ENCODE measurements at regions not wholly inside any gene's neighbourhood (a gene's known extent, or its start where the extent isn't known, plus 50 kb on each side); places are given as distances from the start of the nearest gene placed in this dataset.

GRCh38 chrX:74063426-74064155 lies 211.1 kb upstream of the XIST start:
- TF ChIP-seq, protein P1, sequence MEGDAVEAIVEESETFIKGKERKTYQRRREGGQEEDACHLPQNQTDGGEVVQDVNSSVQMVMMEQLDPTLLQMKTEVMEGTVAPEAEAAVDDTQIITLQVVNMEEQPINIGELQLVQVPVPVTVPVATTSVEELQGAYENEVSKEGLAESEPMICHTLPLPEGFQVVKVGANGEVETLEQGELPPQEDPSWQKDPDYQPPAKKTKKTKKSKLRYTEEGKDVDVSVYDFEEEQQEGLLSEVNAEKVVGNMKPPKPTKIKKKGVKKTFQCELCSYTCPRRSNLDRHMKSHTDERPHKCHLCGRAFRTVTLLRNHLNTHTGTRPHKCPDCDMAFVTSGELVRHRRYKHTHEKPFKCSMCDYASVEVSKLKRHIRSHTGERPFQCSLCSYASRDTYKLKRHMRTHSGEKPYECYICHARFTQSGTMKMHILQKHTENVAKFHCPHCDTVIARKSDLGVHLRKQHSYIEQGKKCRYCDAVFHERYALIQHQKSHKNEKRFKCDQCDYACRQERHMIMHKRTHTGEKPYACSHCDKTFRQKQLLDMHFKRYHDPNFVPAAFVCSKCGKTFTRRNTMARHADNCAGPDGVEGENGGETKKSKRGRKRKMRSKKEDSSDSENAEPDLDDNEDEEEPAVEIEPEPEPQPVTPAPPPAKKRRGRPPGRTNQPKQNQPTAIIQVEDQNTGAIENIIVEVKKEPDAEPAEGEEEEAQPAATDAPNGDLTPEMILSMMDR (IDR thresholded peaks at IDR 0.05; ENCODE audit: low read depth, low read length): no peak
- TF ChIP-seq MYC (IDR thresholded peaks at IDR 0.05; ENCODE audit: low read depth, low read length): no peak
- no peak for TF ChIP-seq POLR2A (IDR thresholded peaks at IDR 0.05; ENCODE audit: extremely low read depth, insufficient read length)

Data from NB4 (cell line).